GM13976 (cell line): ENCODE measurements at regions not wholly inside any gene's neighbourhood (a gene's known extent, or its start where the extent isn't known, plus 50 kb on each side); places are given as distances from the start of the nearest gene placed in this dataset.
A peak's percentile ranks its signal among the peaks of the same experiment; 100 is the strongest.

Experiments used
- DNase-seq: peaks from one replicate; pipeline ENCODE4 v3.0.0; 2012; ENCODE audit warnings: low spot score
- in situ Hi-C: fragments of 300-500 bp; cut with MboI; formaldehyde crosslinking; loops from one replicate; pipeline ENCODE4 v1.12.0; 2022; ENCODE audit warnings: low sequenced_read_pairs, mixed read lengths, inconsistent platforms; ENCODE audit not compliant: unreplicated experiment
- TF ChIP-seq, protein P1 (sequence below): IDR thresholded peaks from 2 replicates; pipeline ENCODE4 v1.5.1; 2012; ENCODE audit warnings: borderline replicate concordance, mild to moderate bottlenecking; ENCODE audit not compliant: insufficient read depth; ENCODE audit errors: extremely low read depth, missing control alignments, control extremely low read depth

DNA sequence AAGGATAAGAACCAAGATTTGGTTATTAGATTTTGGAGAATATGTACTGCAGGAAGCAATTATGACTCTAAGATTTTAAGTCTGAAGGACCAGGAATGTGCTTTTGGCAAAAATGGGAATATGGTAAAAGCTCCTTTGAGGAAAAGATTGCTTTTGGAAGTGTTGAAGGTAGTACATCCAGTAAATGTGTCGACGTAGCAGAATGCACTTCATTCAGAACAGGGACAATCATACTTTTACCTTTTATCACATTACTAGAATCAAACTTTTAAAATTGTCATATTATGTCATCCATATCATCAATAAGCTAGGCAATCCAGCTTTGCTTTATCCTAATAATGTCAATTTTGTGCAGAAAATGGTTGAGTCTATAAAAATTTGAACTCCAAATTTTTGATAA lies 74.3 kb upstream of the MSTN start:
- in situ Hi-C loops: no loop called here
- TF ChIP-seq, protein P1, sequence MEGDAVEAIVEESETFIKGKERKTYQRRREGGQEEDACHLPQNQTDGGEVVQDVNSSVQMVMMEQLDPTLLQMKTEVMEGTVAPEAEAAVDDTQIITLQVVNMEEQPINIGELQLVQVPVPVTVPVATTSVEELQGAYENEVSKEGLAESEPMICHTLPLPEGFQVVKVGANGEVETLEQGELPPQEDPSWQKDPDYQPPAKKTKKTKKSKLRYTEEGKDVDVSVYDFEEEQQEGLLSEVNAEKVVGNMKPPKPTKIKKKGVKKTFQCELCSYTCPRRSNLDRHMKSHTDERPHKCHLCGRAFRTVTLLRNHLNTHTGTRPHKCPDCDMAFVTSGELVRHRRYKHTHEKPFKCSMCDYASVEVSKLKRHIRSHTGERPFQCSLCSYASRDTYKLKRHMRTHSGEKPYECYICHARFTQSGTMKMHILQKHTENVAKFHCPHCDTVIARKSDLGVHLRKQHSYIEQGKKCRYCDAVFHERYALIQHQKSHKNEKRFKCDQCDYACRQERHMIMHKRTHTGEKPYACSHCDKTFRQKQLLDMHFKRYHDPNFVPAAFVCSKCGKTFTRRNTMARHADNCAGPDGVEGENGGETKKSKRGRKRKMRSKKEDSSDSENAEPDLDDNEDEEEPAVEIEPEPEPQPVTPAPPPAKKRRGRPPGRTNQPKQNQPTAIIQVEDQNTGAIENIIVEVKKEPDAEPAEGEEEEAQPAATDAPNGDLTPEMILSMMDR: no peak
- no peak for DNase-seq

DNA sequence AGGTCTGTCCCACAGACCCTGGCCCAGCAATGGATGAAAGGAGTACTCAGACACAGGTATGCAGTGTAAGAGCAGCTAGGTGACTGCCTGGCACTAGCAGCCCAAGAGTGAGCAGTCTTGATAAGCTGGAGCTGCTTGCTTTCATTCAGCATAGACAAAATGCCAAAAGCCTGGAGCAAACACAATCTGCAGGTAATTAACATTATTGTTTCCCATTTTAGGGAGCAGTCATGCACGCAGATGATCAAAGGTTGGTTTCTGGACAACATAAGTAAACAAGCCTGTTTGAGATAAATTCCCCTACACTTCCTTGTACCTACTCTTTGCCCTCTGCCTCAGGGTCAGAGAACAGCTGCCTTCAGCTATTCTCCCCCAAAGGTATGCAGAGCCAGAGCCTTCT lies 73.7 kb upstream of the MSTN start:
- in situ Hi-C loops: no loop called here

DNA sequence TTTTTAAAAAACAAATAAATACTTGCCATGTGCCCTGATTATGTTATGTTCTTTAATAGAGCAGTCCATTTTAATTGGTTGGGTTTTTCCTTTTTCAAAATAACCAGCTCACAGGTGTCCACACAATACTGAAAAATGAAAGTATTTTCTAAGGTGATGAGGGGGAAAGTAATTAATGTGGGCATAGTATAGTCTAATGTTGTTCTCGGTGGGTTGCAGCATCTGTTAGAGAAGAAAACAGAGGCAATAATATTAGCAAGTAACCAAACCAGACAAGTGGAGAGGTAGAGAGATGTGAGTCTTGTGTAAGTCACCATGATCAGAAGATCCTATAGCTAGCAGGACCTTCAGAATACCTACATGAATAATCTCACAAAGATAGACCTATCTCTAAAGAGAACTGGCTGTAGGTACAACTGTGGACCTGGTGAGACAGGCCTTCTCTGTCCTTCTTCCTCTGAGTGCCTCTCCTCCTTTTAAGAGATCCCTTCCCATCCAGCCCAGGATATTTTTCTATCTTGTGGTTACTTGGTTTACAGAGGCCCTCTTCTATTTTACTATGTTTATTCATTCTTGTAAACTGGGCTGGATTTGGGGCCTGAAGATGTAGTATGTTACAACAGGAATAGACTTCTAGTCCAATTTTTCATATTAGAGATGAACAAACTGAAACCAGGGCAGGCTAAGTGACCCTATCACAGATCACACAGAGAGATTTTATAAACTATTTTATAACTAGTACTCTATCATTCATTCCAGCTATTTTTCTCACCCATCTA lies 67.1 kb upstream of the MSTN start:
- TF ChIP-seq, protein P1: no peak
- no peak for DNase-seq
- in situ Hi-C loops: no loop called here

More for the DNA sequence above, 73.7 kb upstream of the MSTN start:
- DNase-seq: no peak
- TF ChIP-seq, protein P1: no peak

DNA sequence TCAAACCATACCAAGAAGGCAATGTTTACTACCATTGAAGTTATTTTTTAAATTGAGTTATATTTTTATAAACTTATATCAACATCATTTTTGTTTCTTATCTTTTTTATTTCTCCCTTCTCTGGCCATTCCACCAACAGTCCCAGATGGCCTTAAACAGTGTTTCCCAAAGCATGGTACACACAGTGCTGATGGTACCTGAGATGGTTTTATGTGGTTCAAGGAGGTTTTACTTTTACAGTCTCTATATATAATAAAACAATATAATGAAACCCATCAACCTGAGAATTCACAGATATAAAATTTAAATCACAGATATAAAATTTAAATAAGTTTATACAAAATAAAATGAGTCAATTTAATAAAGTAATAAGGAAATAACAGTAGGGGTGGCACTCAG lies 65.1 kb upstream of the MSTN start:
- TF ChIP-seq, protein P1: no peak
- in situ Hi-C loops: no loop called here
- no peak for DNase-seq

DNA sequence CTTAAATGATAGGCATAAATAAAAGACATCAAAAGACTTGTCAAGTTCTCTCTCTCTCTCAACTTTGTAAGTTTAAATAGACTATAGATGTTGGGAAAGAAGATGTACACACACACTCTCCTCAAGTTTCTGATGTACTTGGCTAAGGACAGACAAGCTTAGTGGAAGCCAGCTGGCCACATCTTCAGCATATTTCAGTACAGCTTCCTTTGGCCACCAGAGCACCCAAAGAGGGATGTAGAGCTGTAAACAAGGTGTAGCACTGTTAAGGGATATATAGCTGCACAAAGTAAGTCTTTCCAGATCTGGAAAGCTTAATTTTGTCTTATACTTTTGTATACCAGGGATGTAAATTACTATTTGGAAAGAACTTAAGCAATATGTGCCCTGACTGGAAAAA lies 64.3 kb upstream of the MSTN start:
- TF ChIP-seq, protein P1: no peak
- in situ Hi-C loops: no loop called here
- no peak for DNase-seq

DNA sequence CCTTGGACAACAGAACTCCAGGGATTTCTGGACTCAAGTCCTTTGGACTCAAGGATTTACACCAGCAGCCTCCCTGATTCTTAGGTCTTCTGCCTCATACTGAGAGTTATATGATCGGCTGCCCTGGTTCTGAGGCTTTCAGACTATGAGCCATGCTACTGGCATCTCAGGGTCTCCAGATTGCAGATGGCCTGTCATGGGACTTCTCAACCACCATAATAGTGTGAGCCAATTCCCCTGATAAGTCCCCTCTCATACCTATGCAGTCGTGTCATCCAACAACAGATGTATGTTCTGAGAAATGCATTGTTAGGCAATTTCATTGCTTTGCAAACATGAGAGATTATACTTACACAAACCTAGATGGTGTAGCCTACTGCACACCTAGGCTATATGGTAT lies 61.4 kb upstream of the MSTN start:
- DNase-seq: no peak
- TF ChIP-seq, protein P1: no peak

DNA sequence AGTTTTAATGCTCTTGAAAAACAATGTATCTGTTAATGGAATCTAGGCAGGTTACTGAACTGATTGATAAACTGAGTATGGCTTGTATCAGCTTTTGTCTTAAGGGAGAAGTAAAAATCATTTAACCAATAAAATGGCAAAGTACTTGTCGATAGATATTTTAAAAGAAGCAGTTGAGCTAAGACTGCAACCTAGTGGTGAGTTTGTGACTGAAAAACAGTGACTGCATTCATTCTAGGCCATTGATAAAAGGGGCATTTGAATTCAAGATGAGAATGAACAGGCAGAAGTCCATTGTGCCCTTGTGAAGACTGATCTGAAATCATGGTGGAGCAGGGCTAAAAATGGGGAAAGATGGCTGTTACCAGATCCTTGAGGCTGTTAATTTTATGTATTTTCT lies 59.4 kb upstream of the MSTN start:
- in situ Hi-C loops: no loop called here
- TF ChIP-seq, protein P1: peak; percentile 7
- DNase-seq: peak; percentile 41

More for the DNA sequence above, 61.4 kb upstream of the MSTN start:
- in situ Hi-C loops: no loop called here
